Hepatocyte (in vitro differentiated cells): ENCODE measurements at regions not wholly inside any gene's neighbourhood (a gene's known extent, or its start where the extent isn't known, plus 50 kb on each side); places are given as distances from the start of the nearest gene placed in this dataset.

Source experiments
- DNase-seq: peaks from one replicate; pipeline ENCODE4 v3.0.0-alpha.2; 2016; ENCODE audit warnings: low spot score
- H2AFZ ChIP-seq: fragments of 200-600 bp; sonication (generic); 2 replicates; pipeline ENCODE4 v1.6.0; 2016; ENCODE audit warnings: antibody characterized with exemption, mild to moderate bottlenecking
- H3K27ac ChIP-seq: fragments of 200-600 bp; sonication (generic); 2 replicates; pipeline ENCODE4 v1.5.1; 2016; ENCODE audit warnings: mild to moderate bottlenecking
- H3K27me3 ChIP-seq: fragments of 200-600 bp; sonication (generic); 2 replicates; pipeline ENCODE4 v1.6.1; 2016
- H3K36me3 ChIP-seq: fragments of 200-600 bp; sonication (generic); replicated peaks from 2 replicates; pipeline ENCODE4 v1.5.1; 2016; ENCODE audit warnings: low read depth; ENCODE audit not compliant: insufficient read depth
- H3K4me1 ChIP-seq: fragments of 200-600 bp; sonication (generic); 2 replicates; pipeline ENCODE4 v1.5.1; 2016; ENCODE audit warnings: mild to moderate bottlenecking, moderate library complexity; ENCODE audit not compliant: insufficient read depth
- H3K4me2 ChIP-seq: fragments of 200-600 bp; sonication (generic); 2 replicates; pipeline ENCODE4 v1.6.0; 2016
- H3K4me3 ChIP-seq: fragments of 200-600 bp; sonication (generic); 2 replicates; pipeline ENCODE4 v1.5.1; 2016; ENCODE audit warnings: mild to moderate bottlenecking
- H3K79me2 ChIP-seq: fragments of 200-600 bp; sonication (generic); 2 replicates; pipeline ENCODE4 v1.6.0; 2017; ENCODE audit warnings: mild to moderate bottlenecking
- H3K9me2 ChIP-seq: fragments of 200-600 bp; sonication (generic); replicated peaks from 2 replicates; pipeline ENCODE4 v1.6.0; 2017; ENCODE audit warnings: mild to moderate bottlenecking; ENCODE audit not compliant: insufficient read depth
- H3K9me3 ChIP-seq: fragments of 200-600 bp; sonication (generic); 2 replicates; pipeline ENCODE4 v1.5.1; 2016; ENCODE audit warnings: low read depth, mild to moderate bottlenecking
- H4K20me1 ChIP-seq: fragments of 200-600 bp; sonication (generic); 2 replicates; pipeline ENCODE4 v1.6.0; 2016; ENCODE audit warnings: mild to moderate bottlenecking; ENCODE audit not compliant: insufficient read depth, poor library complexity, severe bottlenecking
- EZH2 ChIP-seq: fragments of 200-600 bp; sonication (generic); IDR thresholded peaks from 2 replicates; pipeline ENCODE4 v1.6.1; 2016; ENCODE audit warnings: antibody characterized with exemption, mild to moderate bottlenecking, borderline replicate concordance
- EZH2phosphoT487 ChIP-seq: fragments of 200-600 bp; sonication (generic); IDR thresholded peaks from one replicate; pipeline ENCODE4 v1.6.1; 2018; ENCODE audit warnings: antibody characterized with exemption, mild to moderate bottlenecking, low read depth, moderate library complexity; ENCODE audit not compliant: unreplicated experiment, severe bottlenecking
- WGBS: methylation state at CpG from one replicate; pipeline ENCODE4 v1.1.6; 2016; ENCODE audit warnings: low lambda C conversion rate; ENCODE audit errors: missing lambda C conversion rate; 5-methylcytosine and 5-hydroxymethylcytosine counted together
- TF ChIP-seq, protein P1 (sequence below): fragments of 200-600 bp; sonication (generic); IDR thresholded peaks from 2 replicates; pipeline ENCODE4 v1.5.1; 2016; ENCODE audit warnings: antibody characterized with exemption, mild to moderate bottlenecking; ENCODE audit not compliant: poor library complexity

- no peaks in the 10 kb centered on the region for H3K27me3 ChIP-seq
- H3K36me3 ChIP-seq = no peaks in the 10 kb centered on the region
- no peaks in the 10 kb centered on the region for H3K79me2 ChIP-seq
- TF ChIP-seq, protein P1, sequence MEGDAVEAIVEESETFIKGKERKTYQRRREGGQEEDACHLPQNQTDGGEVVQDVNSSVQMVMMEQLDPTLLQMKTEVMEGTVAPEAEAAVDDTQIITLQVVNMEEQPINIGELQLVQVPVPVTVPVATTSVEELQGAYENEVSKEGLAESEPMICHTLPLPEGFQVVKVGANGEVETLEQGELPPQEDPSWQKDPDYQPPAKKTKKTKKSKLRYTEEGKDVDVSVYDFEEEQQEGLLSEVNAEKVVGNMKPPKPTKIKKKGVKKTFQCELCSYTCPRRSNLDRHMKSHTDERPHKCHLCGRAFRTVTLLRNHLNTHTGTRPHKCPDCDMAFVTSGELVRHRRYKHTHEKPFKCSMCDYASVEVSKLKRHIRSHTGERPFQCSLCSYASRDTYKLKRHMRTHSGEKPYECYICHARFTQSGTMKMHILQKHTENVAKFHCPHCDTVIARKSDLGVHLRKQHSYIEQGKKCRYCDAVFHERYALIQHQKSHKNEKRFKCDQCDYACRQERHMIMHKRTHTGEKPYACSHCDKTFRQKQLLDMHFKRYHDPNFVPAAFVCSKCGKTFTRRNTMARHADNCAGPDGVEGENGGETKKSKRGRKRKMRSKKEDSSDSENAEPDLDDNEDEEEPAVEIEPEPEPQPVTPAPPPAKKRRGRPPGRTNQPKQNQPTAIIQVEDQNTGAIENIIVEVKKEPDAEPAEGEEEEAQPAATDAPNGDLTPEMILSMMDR = no peak
- no peak for TF ChIP-seq EZH2phosphoT487
- no peak for TF ChIP-seq EZH2
- H3K4me2 ChIP-seq = no peak overlapping the region
- 82% methylated on average over 1 of the region's 1 CpG for WGBS
- H3K9me3 ChIP-seq = no peaks in the 10 kb centered on the region
- H3K4me3 ChIP-seq = no peak overlapping the region
- no peaks in the 10 kb centered on the region for H3K4me1 ChIP-seq
- no peaks in the 10 kb centered on the region for H4K20me1 ChIP-seq
- no peak overlapping the region for H2AFZ ChIP-seq
- H3K27ac ChIP-seq = no peak overlapping the region
- DNase-seq = no peak
- no peaks in the 10 kb centered on the region for H3K9me2 ChIP-seq
Observed at GRCh38 chr1:224865510-224865909, 64.0 kb upstream of the DNAH14 start.

DNA sequence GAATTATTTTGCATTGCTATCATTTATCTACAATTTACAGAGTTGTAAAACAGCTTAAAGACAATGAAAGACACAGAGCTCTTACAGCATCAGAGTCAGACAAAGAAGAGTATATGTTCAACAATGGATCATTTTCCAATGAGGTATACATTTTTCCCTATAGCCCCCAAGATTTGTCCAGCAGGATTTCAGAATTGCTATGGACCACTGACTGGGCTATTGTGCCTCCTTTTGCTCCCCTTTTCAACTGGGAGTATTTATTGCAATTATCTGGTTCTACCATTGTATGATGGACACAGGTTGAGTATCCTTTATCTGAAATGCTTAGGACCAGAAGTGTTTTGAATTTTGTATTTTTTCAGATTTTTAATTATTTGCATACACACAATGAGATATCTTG lies 62.5 kb upstream of the DNAH14 start:
- TF ChIP-seq EZH2 (no peak), EZH2phosphoT487 (no peak)
- TF ChIP-seq, protein P1 = no peak
- Histone ChIP-seq H3K27me3 (no peaks in the 10 kb centered on the region), H3K79me2 (no peaks in the 10 kb centered on the region), H3K4me3 (no peak overlapping the region), H3K9me3 (no peaks in the 10 kb centered on the region), H4K20me1 (no peaks in the 10 kb centered on the region), H2AFZ (no peak overlapping the region), H3K4me2 (no peak overlapping the region), H3K9me2 (no peaks in the 10 kb centered on the region), H3K4me1 (no peaks in the 10 kb centered on the region), H3K36me3 (no peaks in the 10 kb centered on the region), H3K27ac (no peak overlapping the region)
- no peak for DNase-seq

DNA sequence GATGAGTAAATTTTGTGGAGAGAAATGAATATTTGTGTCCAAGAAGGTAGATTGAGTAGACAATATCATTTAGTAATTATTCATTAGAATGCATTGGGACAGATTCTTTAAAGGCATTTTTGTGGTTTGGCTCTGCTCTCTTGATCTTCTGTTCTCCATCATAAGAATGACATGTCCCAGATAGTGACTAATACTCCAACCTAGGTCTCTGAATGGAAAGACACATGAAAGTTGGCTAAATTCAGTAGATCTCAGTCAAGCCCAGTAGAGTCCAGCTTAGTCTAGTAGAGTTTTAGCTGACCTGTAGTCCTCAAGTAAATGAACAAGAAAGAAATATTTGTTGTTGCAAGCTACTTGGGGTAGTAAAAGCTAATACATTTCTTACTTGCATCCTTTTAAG lies 61.8 kb upstream of the DNAH14 start:
- no peak overlapping the region for H3K4me2 ChIP-seq
- H3K9me2 ChIP-seq = no peaks in the 10 kb centered on the region
- DNase-seq = no peak
- no peaks in the 10 kb centered on the region for H4K20me1 ChIP-seq
- H2AFZ ChIP-seq = no peak overlapping the region
- TF ChIP-seq, protein P1 = no peak
- TF ChIP-seq EZH2 (no peak), EZH2phosphoT487 (no peak)
- H3K27me3 ChIP-seq = no peaks in the 10 kb centered on the region
- no peaks in the 10 kb centered on the region for H3K9me3 ChIP-seq
- H3K4me3 ChIP-seq = no peak overlapping the region
- H3K27ac ChIP-seq = no peak overlapping the region
- H3K4me1 ChIP-seq = peaks cover 4% of the 10 kb centered on the region
- H3K79me2 ChIP-seq = no peaks in the 10 kb centered on the region
- no peaks in the 10 kb centered on the region for H3K36me3 ChIP-seq

DNA sequence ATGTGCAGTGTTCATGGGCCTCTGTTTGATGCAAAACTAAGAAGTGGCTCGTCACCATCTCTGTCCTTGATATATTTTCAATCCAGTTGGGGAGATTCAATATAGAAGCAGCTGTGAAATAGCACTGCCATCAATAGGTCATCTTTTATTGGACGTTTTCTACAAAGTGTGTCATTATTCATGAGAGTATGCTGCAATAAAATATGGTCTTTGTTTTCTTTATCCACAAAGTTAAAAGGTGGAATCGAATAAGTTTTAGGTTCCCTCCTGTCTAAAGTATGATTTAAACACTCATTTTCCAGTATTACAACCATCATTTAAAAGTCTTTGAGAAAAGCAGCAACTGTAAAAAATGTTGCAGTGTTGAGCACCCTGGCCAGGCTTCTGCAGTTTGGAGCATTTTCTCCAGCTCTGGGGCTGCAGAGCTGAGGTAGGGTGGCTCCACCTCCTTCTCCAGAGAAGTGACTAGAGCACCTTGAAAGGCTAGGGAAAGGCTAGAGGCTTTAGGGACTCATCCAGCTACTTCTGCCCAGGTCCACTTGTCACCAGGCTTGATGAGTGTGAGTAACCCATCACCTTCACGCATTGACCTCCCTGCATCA lies 56.5 kb upstream of the DNAH14 start:
- no peak overlapping the region for H2AFZ ChIP-seq
- H3K4me2 ChIP-seq = peak overlapping the region; percentile 63

More for the DNA sequence above, 56.5 kb upstream of the DNAH14 start:
- Histone ChIP-seq H3K9me2 (no peaks in the 10 kb centered on the region), H3K27ac (peak overlapping the region; percentile 31), H3K4me1 (peaks cover 33% of the 10 kb centered on the region), H3K9me3 (no peaks in the 10 kb centered on the region), H4K20me1 (no peaks in the 10 kb centered on the region), H3K36me3 (no peaks in the 10 kb centered on the region), H3K4me3 (no peak overlapping the region), H3K79me2 (no peaks in the 10 kb centered on the region), H3K27me3 (no peaks in the 10 kb centered on the region)
- peak; percentile 16 for DNase-seq
- 49% methylated on average over 4 of the region's 4 CpGs for WGBS
- no peak for TF ChIP-seq EZH2phosphoT487
- TF ChIP-seq, protein P1 = no peak
- no peak for TF ChIP-seq EZH2
